GM19397 (cell line): ENCODE measurements at regions not wholly inside any gene's neighbourhood (a gene's known extent, or its start where the extent isn't known, plus 50 kb on each side); places are given as distances from the start of the nearest gene placed in this dataset.
"Not testable (repeated sequence)": the region's sequence is repeated elsewhere in the genome, so short reads cannot be mapped to it uniquely, and the experiment has no call there.

Experiments
- ATAC-seq: cut with Tn5 transposase; IDR thresholded peaks from one replicate; pipeline ENCODE4 v1.9.1; 2021; ENCODE audit warnings: mild to moderate bottlenecking, moderate library complexity; ENCODE audit not compliant: unreplicated experiment

GRCh38 chr10:21293518-21294356 is 231.7 kb downstream of the SKIDA1 start:
- ATAC-seq, result no peak

- no peak for ATAC-seq
Observed at GRCh38 chr10:21292763-21293517, 232.5 kb downstream of the SKIDA1 start.

GRCh38 chr10:21290499-21291160 is 234.9 kb downstream of the SKIDA1 start:
- no peak for ATAC-seq

- ATAC-seq, result no peak
Observed at GRCh38 chr10:21289961-21290360, 235.5 kb downstream of the SKIDA1 start.

GRCh38 chr10:21289271-21289670 is 236.2 kb downstream of the SKIDA1 start:
- ATAC-seq, result no peak

GRCh38 chr10:21285742-21286331 is 239.6 kb downstream of the SKIDA1 start:
- ATAC-seq, result no peak

- no peak for ATAC-seq
Observed at GRCh38 chr10:21285207-21285606, 240.3 kb downstream of the SKIDA1 start.

- no peak for ATAC-seq
Observed at GRCh38 chr10:21284301-21284700, 241.2 kb downstream of the SKIDA1 start.

GRCh38 chr10:21283053-21283452 is 242.4 kb downstream of the SKIDA1 start:
- ATAC-seq, result not testable (repeated sequence)

GRCh38 chr10:21281765-21282484 is 243.6 kb downstream of the SKIDA1 start:
- no peak for ATAC-seq

GRCh38 chr10:21280971-21281572 is 244.4 kb downstream of the SKIDA1 start:
- no peak for ATAC-seq

GRCh38 chr10:21280037-21280436 is 245.4 kb downstream of the SKIDA1 start:
- ATAC-seq, result no peak

- no peak for ATAC-seq
Observed at GRCh38 chr10:21279217-21279575, 246.3 kb downstream of the SKIDA1 start.

- peak; percentile 93 for ATAC-seq
Observed at GRCh38 chr10:21278491-21279216, 246.8 kb downstream of the SKIDA1 start.

- no peak for ATAC-seq
Observed at GRCh38 chr10:21273400-21273968, 252.0 kb downstream of the SKIDA1 start.

GRCh38 chr10:21272643-21273399 is 252.7 kb downstream of the SKIDA1 start:
- no peak for ATAC-seq

- ATAC-seq, result no peak
Observed at GRCh38 chr10:21270976-21271375, 254.5 kb downstream of the SKIDA1 start.

- ATAC-seq, result no peak
Observed at GRCh38 chr10:21269289-21269688, 256.2 kb downstream of the SKIDA1 start.
